Spinal cord (tissue), 9 donors: ENCODE measurements at regions not wholly inside any gene's neighbourhood (a gene's known extent, or its start where the extent isn't known, plus 50 kb on each side); places are given as distances from the start of the nearest gene placed in this dataset.

Experiments used
- DNase-seq, 6 donors: peaks; one replicate each; pipeline versions ENCODE4 v3.0.0 to v3.0.0-alpha.2; 2013 to 2015; ENCODE audit warnings: low spot score in 6 of 6, low read depth in 4 of 6
- H3K27ac ChIP-seq: one replicate; pipeline ENCODE4 v1.5.1; 2013; ENCODE audit warnings: low read depth, low read length, control low read depth
- H3K27me3 ChIP-seq: one replicate; pipeline ENCODE4 v1.6.1; 2013; ENCODE audit warnings: low read length; ENCODE audit not compliant: control insufficient read depth, insufficient read depth
- H3K36me3 ChIP-seq: one replicate; pipeline ENCODE4 v1.6.1; 2013; ENCODE audit warnings: low read length; ENCODE audit not compliant: control insufficient read depth, insufficient read depth
- H3K4me1 ChIP-seq: one replicate; pipeline ENCODE4 v1.6.1; 2013; ENCODE audit warnings: low read length; ENCODE audit not compliant: control insufficient read depth, insufficient read depth
- H3K4me3 ChIP-seq: one replicate; pipeline ENCODE4 v1.5.1; 2013; ENCODE audit warnings: low read depth, low read length, control low read depth
- H3K9me3 ChIP-seq: one replicate; pipeline ENCODE4 v1.6.1; 2013; ENCODE audit warnings: low read length; ENCODE audit not compliant: control insufficient read depth, insufficient read depth
- WGBS: methylation state at CpG from one replicate; pipeline ENCODE4 v1.1.5; 2013; ENCODE audit warnings: missing lambda C conversion rate; ENCODE audit not compliant: insufficient coverage; 5-methylcytosine and 5-hydroxymethylcytosine counted together
- donor health status: healthy.

DNA sequence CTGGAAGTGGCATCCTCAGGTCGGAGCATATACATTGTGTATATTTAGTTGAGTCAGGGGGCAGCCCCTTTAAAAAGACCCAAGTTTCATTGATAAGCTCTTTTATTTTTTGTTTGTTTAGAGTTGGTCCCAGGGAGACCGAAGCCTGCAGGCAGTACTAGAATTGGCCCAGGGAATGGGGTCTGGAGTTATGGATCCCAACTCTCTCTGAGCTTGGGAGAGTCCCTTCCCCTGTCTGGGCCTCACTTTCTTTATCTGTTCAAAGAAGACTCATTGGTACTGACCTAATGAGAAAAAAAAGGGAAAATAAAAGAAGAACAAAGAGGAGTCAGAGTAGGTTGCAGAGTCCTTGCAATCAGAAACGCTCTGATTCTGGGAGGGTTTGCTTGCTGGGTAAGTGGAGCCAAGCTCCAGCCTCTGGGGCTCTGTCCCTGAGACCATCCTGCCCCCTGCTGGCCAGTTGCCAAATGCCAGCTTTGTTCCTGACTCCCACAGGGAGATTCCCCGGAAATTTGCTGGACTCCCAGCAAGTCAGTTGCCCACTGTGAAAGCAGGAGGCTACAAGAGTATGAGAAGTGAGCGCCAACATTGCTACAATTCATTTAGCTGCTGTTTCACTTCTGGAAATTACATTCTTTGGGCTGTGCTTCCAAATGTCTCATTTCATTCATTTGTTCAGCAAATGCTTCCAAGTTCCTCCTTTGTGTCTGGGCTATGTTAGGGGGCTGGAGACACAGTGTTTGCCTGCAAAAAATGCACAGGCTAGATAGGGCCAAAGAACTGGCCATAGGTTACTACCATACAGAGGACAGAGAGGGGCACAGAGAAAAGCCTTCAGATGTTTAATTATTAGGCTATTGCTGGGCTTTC lies 156.2 kb downstream of the MELK start:
- peaks cover 3% of the 10 kb centered on the region for H3K4me1 ChIP-seq
- peak; percentile 19 to 89 (median 45) for DNase-seq
- no peaks in the 10 kb centered on the region for H3K36me3 ChIP-seq
- no peak overlapping the region for H3K27ac ChIP-seq
- no peak overlapping the region for H3K4me3 ChIP-seq
- H3K9me3 ChIP-seq: no peaks in the 10 kb centered on the region
- 34% methylated on average over 5 of the region's 5 CpGs for WGBS
- H3K27me3 ChIP-seq: no peaks in the 10 kb centered on the region

DNA sequence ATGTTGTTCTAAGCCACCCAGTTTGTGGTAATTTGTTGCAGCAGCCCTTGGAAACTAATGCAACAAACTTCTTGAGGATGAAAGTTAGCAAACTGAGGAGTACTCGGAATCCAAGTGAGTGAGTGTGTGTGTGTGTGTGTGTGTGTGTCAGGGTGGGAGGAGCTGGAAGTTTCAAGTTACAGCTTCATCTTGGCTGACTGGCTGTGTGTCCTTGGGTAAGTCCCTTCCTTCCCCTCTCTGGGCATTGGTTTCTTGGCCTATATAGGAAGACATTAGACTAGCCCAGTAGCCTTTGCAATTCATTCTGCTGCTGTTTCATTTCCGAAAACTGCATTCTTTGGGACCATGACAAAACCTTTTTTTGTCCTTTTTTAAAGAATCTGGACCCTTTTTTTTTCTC lies 157.2 kb downstream of the MELK start:
- no peak for DNase-seq
- Histone ChIP-seq H3K36me3 (no peaks in the 10 kb centered on the region), H3K27me3 (no peaks in the 10 kb centered on the region), H3K4me1 (peaks cover 3% of the 10 kb centered on the region), H3K9me3 (no peaks in the 10 kb centered on the region), H3K4me3 (no peak overlapping the region), H3K27ac (no peak overlapping the region)
- 88% methylated on average over 1 of the region's 2 CpGs for WGBS

DNA sequence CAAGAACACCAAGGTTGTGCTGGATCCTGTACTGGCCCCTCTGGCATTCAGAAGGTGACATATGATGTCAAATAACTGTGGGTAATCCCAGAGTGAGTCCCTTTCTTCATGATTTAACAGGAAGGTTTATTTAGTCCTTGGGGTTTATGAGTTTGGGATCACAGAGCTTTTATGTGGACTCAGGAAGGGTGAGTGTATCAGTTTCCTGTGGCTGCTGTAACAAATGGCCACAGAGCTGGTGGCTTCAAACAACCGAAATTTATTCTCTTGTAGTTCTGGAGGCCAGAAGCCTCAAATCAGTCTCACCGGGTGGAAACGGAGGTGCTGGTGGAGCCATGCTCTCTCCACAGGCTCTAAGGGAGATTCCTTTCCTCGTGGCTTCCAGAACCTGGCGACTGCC lies 157.7 kb downstream of the MELK start:
- Histone ChIP-seq H3K4me1 (peaks cover 3% of the 10 kb centered on the region), H3K36me3 (no peaks in the 10 kb centered on the region), H3K9me3 (no peaks in the 10 kb centered on the region), H3K4me3 (no peak overlapping the region), H3K27me3 (no peaks in the 10 kb centered on the region), H3K27ac (no peak overlapping the region)
- no peak for DNase-seq
- WGBS: 81% methylated on average over 5 of the region's 5 CpGs

DNA sequence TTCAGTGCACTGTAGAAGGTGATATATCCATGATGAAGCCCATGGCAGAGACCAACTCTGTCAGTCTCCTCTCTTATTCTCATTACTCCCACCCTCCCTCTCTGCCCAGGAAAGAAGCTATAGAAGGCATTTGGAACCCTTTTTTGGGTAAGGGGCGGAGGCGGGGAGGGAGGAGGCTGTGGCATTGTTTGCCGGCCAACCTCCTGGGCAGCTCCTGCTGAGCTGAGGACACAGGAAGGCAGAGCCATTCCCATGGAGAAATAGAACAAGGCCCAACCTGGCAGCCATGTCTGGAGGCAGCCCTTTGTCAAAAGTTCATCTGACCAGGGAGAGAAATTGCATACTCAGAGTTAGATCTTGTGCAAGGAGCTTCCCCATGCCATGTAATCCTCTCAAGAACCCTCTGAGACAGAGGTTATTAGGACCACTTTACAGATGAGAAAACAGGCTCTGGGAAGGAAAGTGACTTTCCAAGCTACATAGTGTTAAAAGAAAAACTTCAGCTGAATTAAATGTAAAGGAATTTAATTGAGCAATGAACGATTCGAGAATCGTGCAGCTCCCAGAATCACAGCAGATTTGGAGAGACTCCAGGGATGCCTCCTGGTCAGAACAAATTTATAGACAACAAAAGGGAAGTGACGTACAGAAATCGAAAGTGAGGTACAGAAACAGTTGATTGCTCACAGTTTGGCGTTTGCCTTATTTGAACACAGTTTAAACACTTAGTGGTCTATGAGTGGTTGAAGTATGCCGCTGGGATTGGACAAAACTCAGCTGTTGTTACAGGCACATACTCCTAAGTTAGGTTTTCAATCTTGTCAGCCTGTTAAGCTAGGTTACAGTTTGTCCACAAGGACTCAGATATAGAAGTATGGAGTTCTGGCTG lies 158.6 kb downstream of the MELK start:
- DNase-seq: no peak
- Histone ChIP-seq H3K27ac (no peak overlapping the region), H3K9me3 (no peaks in the 10 kb centered on the region), H3K36me3 (no peaks in the 10 kb centered on the region), H3K4me1 (peaks cover 3% of the 10 kb centered on the region), H3K27me3 (peaks cover 2% of the 10 kb centered on the region), H3K4me3 (no peak overlapping the region)
- 72% methylated on average over 10 of the region's 10 CpGs for WGBS

DNA sequence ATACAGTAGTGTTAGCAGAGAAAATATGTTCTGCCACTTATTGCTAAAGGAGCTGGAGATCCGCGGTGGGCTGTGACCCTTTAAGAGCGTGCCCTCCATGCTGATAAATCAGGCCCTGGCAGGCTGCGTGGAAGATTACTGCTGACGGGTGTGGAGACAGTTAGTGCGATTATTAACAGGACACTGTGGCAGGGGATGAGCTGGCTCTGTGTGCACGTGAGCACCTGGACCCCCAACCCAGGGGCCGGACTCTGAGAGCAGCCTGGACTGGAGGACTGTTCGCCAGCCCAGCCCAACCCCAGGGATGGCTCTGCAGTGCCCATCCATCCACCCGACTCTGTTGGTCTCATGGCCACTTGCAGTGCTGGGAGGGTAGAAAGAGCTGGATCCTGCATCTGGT lies 162.0 kb downstream of the MELK start:
- H3K4me3 ChIP-seq: no peak overlapping the region
- peaks cover 9% of the 10 kb centered on the region for H3K27me3 ChIP-seq
- no peak overlapping the region for H3K27ac ChIP-seq
- H3K4me1 ChIP-seq: peaks cover 6% of the 10 kb centered on the region
- DNase-seq: peak in 1 of 6 donors; percentile 32
- H3K9me3 ChIP-seq: no peaks in the 10 kb centered on the region
- H3K36me3 ChIP-seq: no peaks in the 10 kb centered on the region
- 57% methylated on average over 8 of the region's 10 CpGs for WGBS

DNA sequence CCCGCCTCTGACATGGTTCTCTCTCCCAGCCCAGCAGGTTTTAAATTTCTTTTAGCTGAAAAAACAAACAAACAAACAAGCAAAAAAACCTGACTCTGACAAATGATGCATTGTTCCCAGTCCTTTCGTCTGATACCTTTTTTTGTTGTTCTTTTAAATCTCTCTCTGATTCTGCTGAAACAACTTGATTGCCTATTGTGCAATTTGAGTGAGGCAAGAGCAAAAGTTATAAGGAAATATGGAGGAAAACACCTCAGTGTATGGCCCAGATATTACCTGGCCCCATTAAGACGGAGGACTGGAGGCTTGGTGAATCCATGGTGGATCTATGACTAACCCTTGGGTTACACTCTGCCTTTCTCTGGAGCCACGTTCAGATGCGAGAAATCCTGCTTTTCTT lies 164.0 kb downstream of the MELK start:
- H3K27me3 ChIP-seq: peaks cover 17% of the 10 kb centered on the region
- no peak overlapping the region for H3K4me3 ChIP-seq
- DNase-seq: no peak
- WGBS: 87% methylated on average over 4 of the region's 5 CpGs
- no peaks in the 10 kb centered on the region for H3K9me3 ChIP-seq
- peaks cover 9% of the 10 kb centered on the region for H3K4me1 ChIP-seq
- H3K36me3 ChIP-seq: no peaks in the 10 kb centered on the region
- H3K27ac ChIP-seq: no peak overlapping the region

DNA sequence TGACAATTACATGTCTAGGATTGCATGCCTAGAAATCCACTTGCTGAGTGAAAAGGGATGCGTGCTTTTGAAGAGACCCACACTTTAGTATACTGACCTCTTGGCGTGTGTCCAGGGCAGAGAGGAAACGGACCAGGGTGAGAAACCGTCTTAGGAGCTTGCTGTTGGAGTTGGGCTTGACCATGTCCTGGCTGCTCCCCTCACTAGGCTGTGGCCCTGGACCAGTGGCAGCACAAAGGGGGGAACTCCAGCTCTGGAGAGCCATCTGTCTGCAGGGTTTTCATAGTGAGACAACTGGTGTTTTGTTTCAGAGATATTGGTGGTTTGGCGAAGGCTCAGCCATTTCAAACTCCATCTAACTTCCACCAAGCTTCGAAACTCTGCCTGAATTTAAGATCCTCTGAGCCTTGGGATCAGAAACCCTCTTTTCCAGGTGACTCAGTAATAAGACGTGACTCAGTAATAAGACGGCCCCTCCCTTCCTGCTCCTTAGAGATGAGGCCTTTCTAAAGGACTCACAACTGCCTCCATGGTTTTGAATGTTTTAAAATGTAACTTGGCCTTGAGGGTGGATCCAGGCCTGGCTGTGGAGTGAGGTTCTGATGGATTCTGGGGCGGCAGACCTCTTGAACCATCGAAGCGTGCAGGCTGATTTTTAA lies 165.8 kb downstream of the MELK start:
- H3K27ac ChIP-seq: no peak overlapping the region
- H3K4me1 ChIP-seq: peaks cover 9% of the 10 kb centered on the region
- peaks cover 17% of the 10 kb centered on the region for H3K27me3 ChIP-seq
- H3K9me3 ChIP-seq: no peaks in the 10 kb centered on the region
- DNase-seq: no peak
- no peak overlapping the region for H3K4me3 ChIP-seq
- no peaks in the 10 kb centered on the region for H3K36me3 ChIP-seq
- WGBS: 54% methylated on average over 4 of the region's 11 CpGs

DNA sequence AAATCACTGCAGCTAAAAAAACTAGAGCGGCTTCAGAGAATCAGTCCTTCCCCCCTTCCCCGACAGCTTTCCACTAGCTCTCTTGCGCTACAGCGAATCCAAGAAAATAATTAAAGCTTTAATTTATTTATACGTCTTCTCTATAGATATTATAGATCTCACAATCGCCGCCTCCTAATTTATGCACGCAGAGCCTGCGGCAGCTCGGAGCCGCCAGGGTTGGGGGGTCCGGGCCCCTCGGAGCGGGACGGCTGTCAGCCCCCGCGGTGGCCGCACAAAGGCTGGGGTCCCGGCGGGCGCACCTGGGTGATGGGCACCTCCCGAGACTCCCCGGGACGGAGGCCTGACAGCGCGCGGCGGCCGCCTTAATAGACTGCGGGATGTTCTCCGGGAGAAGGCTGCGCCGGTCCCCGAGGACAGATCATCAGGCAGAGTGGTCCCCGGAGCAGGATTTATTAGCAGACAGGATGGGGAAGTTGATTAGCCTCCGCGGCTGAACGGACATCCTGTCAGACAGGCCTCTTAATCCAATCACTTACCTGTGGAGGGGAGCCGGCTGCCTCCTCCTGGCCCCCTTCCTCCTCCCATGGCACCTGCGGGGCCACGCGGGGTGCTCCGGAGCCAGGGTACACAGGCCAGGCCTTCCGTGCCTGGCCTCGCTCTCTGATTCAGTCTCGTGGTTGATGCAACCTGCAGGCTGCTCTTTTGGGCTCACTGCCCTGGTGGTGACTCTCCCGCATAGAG lies 166.8 kb downstream of the MELK start:
- Histone ChIP-seq H3K9me3 (no peaks in the 10 kb centered on the region), H3K36me3 (no peaks in the 10 kb centered on the region), H3K27me3 (peaks cover 17% of the 10 kb centered on the region), H3K4me1 (peaks cover 11% of the 10 kb centered on the region), H3K4me3 (no peak overlapping the region), H3K27ac (no peak overlapping the region)
- peak in 2 of 6 donors; percentile 14 to 78 for DNase-seq
- 10% methylated on average over 41 of the region's 47 CpGs for WGBS

DNA sequence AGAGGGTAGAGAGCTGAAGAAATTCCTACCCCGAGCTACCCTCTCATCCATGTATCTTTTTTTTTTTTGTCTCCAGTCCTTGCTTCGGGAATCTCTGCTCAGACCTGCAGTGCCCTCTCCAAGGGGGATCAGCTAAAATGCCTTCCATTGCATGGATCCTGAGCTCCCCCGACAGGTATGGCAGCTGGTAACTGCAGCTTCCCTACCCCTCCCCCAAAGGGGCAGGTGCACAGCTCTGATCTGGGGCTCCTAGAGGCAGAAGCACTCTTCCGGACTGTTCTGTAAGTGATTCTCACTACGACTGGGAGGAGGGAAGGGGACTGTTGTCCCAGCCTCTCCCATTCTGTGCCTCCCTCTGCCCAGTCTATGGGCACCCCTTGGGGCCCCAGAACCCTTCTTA lies 169.6 kb downstream of the MELK start:
- Histone ChIP-seq H3K27me3 (peaks cover 14% of the 10 kb centered on the region), H3K4me3 (no peak overlapping the region), H3K27ac (no peak overlapping the region), H3K36me3 (no peaks in the 10 kb centered on the region), H3K4me1 (peaks cover 11% of the 10 kb centered on the region), H3K9me3 (no peaks in the 10 kb centered on the region)
- WGBS: 59% methylated on average over 3 of the region's 5 CpGs
- no peak for DNase-seq
